HG02623 (cell line): ENCODE measurements at regions not wholly inside any gene's neighbourhood (a gene's known extent, or its start where the extent isn't known, plus 50 kb on each side); places are given as distances from the start of the nearest gene placed in this dataset.
"Not testable (repeated sequence)": the region's sequence is repeated elsewhere in the genome, so short reads cannot be mapped to it uniquely, and the experiment has no call there.

ENCODE experiments used
- ATAC-seq: cut with Tn5 transposase; IDR thresholded peaks from one replicate; pipeline ENCODE4 v1.9.1; 2021; ENCODE audit warnings: moderate library complexity; ENCODE audit not compliant: unreplicated experiment

DNA sequence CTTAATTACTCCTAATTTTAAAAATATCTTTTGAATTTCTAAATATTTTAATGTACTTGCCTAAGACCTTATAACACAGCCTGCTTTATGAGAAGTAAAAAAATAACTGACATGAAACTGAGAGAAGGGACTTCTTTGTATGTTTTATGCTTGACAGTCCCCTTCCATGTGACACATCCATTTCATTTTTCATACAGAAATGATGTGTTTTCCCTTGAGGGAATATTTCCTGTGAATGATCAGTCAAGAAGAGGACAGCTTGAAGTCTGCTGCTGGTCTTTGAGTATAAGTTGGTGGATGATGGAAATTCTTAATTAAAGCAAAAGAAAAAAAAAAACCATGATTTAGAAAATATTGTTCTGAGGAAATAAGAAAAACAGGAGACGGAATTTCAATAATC, 230.4 kb upstream of the KLHL1 start:
- no peak for ATAC-seq

DNA sequence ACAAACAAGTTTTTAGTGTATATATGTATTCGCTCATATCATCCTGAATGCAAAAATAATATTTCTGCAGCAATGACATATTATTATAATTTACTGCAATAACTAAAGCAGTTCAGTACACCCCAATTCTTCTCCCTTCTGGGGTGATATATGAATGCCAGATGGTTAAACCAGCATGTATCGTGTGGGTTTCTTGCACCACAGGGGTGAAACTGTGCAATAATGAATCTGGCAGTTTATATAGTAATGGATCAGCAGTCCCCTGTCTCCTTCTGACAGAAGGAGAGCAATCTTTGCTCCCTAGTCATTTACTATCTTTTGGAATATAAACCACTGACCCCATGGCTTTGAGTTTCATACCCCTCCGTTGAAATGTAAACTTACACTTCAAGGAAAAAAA, 228.6 kb upstream of the KLHL1 start:
- no peak for ATAC-seq

GRCh38 chr13:70333752-70334151, 225.5 kb upstream of the KLHL1 start:
- ATAC-seq: no peak

DNA sequence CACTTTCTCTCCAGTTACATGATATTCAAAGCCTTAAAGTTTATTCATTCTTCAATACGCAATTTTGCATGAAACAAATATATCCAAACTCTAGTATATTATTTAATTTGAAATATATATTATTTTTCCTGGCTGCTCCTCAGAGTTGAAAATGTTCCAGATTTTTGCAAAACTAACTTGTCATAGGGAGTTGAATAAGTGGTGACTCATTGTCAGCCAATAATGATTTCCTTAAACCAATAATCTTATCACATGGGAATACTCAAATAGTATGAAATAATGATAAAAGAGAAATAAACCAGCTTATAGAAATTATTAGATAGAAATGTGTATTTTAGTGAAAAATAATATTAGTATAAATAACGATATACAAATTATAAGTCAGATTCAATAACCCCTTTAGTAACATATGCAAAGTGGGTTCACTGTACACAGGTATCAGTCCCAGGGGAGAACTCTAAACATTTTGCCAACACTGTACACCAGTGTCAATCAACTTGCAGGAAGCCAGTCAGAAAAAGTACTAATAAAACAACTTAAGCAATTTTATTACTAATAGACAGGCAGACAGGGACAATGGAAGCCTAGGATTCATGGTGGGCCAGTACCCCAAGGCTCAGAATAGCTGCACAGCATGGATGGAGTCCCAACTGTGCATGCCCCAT, 222.6 kb upstream of the KLHL1 start:
- ATAC-seq: no peak

GRCh38 chr13:70324519-70324918, 216.3 kb upstream of the KLHL1 start:
- ATAC-seq: no peak

GRCh38 chr13:70311191-70311590, 202.9 kb upstream of the KLHL1 start:
- no peak for ATAC-seq

- no peak for ATAC-seq
Measured at GRCh38 chr13:70310396-70311119, 202.3 kb upstream of the KLHL1 start.

DNA sequence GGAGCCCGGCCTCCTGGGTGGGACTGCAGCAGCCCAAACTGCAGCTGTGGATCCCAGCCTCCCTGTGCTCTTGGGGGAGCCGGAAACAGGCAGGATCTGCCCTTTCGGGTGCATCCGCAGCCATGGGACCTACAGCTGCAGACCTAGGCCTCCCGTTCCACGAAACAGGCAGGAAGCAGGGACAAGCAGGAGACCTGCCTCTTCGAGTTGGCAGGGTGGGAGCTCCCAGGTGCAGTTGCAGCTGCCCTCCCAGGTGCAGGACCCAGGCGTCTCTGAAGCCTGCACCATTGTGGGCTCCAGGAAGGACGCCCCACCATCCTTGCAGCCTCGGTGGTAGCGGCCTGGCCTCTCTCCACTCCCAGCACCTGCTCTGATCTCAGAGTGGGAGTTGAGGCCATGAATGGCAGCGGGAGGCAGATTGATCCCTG, 189.0 kb upstream of the KLHL1 start:
- ATAC-seq: no peak

DNA sequence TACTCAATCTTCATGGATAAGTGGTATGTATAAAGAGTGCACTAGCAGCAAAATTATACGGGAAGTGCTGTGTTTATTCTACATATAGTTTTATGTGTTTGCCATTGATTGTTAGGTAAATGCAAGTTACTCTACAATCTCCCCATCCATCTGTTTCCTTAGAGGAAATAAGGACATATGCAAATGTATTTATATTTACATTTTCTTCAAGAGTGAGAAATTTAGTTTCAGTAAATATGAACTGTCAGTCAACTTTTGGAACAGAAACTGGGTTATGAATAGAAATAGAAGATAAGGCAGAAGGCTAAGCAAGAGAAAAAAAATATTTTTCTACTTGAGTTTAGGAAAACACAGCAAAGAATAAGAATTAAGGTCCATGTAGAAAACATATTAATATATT, 176.1 kb upstream of the KLHL1 start:
- no peak for ATAC-seq

DNA sequence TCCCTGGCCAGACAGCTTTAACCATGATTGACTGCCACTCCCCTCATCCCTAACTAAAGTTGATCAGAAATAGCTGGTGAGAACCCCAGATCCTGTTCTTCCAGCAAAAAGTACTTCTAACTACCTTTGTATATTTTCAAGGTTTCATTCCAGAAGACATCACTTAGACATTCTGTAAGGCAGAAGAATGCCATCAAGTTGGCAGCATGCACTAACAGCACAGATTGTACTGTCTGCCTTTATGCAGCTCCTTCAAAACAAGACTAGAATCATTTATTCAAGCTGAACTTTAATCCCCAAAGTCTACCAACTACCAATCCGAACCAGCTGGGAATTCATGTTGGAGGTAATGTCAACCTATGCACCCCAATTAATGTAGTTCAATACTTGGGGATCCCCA, 167.6 kb upstream of the KLHL1 start:
- no peak for ATAC-seq

GRCh38 chr13:70255406-70255991, 147.2 kb upstream of the KLHL1 start:
- ATAC-seq: no peak

- ATAC-seq: no peak
Measured at GRCh38 chr13:70253834-70254233, 145.6 kb upstream of the KLHL1 start.

GRCh38 chr13:70253411-70253810, 145.2 kb upstream of the KLHL1 start:
- no peak for ATAC-seq

DNA sequence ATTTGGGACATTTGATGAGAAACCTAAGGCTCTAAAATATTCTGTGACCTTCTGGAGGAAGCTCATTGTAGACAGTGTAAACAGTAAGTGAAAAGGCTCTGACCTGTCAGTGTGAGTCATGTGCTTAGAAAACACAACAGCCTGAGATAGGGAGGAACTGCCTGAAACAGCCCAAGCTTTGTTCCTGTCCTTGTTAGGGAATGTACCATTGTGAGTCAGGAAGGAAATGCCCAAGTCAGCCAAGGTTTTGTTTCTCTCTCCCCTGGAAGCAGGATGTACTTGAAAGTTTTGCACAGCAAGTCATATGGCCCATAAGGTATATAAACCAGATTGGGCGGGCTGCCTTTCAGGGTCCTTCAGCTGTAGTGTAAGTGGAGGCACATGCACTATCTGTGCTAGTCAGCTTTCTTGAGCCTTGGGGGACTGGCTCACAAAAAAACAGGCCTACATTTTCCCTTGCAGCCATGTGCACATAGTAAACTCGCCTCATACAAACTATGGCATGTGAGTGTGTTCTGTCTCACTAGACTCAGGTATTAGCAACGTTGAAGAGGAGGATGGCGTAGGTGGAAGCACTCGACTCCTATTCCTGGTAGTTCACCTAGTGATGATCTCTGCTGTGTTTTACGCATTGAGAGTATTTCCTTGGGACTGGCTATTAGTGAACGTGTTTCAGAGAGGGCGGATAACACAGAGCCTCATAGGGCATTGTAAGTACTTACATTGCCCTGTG, 141.2 kb upstream of the KLHL1 start:
- ATAC-seq: no peak

DNA sequence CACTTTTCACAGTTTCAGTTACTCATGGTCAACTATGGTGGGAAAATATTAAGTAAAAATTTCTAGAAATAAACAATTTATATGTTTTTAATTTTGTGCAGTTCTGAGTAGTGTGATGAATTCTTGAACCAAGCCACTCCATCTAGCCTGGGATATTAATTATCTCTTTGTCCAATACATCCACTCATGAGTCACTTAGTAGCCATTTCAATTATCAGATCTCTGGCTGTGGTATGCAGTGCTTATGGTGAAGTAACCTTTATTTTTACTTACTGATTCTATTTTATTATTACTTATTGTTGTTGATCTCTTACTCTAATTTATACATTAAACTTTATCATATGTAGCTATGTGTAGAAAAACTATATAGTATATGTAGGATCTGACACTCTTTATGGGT, 128.9 kb upstream of the KLHL1 start:
- no peak for ATAC-seq

DNA sequence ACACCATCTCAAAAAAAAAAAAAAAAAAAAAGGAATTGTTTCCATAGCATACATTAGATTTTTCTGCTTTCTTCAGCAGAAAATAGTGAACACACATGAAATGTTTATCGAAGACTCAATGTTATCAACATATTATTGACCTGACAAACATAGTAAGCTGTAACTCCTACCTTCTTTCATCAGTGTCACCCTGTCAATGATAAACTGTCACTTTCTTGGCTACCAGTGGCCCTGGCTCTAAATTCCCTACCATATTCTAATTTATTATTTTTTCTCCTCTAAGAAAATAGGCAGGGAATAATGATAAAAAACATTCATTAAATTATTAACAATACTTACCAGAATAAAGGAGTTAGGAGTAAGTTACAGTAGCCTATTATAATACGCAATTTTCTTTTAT, 127.3 kb upstream of the KLHL1 start:
- no peak for ATAC-seq

DNA sequence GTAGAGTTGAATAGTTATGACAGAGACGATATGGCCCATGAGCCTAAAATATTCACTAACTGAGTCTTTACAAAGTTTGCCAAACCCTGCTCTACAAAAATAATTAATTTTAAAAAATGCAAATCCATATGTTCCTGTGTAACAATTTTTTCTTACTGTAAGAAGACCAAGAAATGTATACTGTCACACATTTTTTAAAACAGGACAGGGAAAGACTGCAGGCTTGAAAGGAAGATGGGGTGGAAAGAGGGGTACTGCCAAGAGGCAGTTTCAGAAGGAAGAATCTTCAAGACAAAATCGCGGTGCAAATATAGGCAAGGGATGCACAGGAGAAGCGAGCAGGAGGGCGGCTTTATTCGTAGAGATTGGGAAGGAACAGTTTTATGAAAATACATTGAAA, 115.7 kb upstream of the KLHL1 start:
- ATAC-seq: no peak

DNA sequence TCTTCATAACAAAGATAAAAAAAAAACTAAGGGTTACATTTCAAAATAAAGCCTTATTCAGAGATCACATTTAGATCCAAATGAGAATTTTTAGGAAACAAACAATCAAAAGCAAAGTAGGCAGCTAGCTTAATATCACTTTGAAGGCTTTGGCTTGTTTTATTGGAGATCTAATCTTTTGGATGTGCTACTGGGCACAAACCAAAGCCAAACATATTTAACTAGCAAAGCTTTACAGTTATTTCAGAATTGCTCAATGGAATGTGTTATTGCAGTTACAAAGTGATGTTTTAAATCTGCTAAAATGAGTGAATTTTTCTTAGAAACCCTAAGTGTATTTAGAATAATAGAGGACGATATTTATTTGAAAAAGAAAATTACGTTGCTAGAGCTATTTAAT, 114.7 kb upstream of the KLHL1 start:
- ATAC-seq: no peak

- no peak for ATAC-seq
Measured at GRCh38 chr13:70218618-70219017, 110.4 kb upstream of the KLHL1 start.

DNA sequence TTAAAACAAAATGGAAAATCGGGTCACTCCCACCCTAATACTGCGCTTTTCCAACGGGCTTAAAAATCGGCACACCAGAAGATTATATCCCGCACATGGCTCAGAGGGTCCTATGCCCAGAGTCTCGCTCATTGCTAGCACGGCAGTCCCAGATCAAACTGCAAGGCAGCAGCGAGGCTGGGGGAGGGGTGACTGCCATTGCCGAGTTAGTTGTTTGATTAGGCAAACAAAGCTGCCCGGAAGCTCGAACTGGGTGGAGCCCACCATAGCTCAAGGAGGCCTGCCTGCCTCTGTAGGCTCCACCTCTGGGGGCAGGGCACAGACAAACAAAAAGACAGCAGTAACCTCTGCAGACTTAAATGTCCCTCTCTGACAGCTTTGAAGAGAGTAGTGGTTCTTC, 100.7 kb upstream of the KLHL1 start:
- ATAC-seq: not testable (repeated sequence)

DNA sequence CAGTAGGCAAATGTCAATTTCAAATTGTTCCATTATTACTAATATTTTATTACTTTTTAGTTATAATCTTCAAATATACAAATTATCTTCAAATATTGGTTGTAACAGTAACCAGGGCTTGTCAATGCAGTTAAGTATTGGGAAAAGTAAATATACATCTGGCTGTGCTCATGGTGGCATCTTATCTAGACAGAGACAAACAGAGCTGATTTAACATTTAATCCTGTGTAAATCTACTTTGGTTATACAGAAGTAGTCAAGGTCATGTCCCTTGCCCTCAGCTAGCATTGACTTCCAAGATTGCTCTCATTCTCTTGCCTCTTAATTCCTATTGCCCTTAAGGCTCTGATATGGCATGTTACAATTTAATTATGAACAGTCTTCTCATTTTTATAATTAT, 98.4 kb upstream of the KLHL1 start:
- no peak for ATAC-seq
